HG03432 (cell line): ENCODE measurements at regions not wholly inside any gene's neighbourhood (a gene's known extent, or its start where the extent isn't known, plus 50 kb on each side); places are given as distances from the start of the nearest gene placed in this dataset.
"Not testable (repeated sequence)": the region's sequence is repeated elsewhere in the genome, so short reads cannot be mapped to it uniquely, and the experiment has no call there.

Experiments
- ATAC-seq: cut with Tn5 transposase; IDR thresholded peaks from one replicate; pipeline ENCODE4 v1.9.1; 2021; ENCODE audit warnings: mild to moderate bottlenecking, moderate library complexity; ENCODE audit not compliant: unreplicated experiment

DNA sequence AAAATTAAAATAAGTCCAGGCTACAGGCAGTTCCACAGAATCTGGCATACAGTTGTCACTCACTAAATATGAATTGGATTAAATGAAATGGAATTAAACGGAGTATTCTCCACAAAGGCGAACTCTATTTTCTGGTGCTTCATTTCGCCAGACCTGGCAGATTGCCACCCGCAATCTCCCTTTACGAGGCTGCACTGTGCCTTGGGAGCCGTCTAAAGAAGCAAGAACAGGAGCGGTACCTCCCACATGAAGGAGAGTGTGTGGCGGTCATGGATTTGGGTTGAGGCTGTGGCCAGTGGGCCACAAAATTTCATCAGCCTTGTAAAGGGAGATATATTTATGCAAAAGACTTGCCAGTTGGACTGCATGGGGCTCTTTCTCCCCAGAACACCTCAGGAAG is 151.0 kb downstream of the OSR1 start:
- ATAC-seq, result no peak

DNA sequence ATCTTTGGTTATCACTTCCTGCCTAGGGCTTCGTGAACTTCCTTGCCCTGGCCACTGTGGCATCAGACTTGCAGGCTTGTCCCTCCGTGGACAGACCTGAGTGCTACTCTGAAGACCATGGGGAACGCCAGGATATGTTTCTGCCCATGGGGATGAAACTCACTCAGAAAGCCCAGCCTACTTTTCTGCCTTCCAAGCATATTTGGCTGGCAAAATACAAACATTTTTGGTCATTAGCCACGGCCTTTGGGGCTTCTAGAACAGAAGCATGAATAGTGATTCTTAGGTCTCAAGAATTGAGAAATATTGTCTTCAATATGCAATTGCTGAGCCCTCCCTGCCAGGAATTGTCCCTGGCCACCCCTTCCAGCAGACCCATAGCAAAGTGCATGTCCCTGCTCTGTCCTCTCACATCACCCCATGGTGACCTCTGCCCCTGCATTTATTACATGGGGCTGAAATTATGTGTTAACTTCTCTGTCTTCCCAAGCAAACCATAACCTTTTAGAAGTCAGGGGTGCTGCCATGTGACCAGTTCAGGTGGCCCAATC is 152.4 kb downstream of the OSR1 start:
- no peak for ATAC-seq

DNA sequence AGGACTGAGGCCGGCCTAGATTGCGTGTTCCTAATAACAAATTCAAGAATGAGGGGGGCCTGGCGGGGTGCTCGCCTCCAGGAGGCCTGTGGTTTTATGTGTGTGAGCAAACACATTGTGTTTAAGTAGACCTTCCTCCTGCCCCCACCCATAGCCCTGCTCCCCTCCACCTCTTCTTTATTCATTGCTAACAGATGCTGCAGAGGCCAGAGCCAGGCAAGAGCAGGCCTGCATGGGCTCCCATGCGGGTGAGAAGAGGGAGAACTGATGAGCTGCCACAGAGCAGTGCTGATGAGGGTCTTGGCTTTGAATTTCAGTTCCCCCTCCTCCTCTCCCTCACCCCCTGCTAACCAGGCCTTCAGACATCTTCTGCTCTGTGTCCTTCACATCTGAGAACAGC is 154.6 kb downstream of the OSR1 start:
- no peak for ATAC-seq

DNA sequence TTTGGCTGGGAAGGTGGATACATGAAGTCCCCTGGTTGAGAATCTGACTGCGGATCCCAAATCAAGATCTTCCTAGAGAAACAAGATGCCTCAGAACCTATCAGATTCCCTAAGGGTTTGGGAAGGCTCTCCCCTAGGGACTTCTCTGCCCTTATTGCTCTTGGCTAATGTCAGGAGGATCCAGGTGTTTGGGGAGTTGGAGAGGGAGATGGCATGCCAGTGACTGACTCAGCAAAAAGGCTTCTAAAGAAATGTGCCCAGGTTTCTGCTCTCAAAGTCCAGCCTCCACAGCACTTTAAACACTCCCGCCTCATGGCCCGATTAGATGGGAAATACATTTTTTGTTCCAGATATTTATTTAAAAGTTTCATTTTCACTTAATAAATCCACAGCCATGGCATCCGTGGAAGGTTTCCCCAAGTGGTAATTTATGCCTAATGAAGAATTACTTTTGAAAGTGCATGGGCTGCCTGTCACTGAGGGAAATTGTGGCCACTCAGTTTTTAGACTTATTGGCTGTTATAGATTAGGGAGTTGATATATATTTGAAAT is 156.4 kb downstream of the OSR1 start:
- ATAC-seq, result no peak

DNA sequence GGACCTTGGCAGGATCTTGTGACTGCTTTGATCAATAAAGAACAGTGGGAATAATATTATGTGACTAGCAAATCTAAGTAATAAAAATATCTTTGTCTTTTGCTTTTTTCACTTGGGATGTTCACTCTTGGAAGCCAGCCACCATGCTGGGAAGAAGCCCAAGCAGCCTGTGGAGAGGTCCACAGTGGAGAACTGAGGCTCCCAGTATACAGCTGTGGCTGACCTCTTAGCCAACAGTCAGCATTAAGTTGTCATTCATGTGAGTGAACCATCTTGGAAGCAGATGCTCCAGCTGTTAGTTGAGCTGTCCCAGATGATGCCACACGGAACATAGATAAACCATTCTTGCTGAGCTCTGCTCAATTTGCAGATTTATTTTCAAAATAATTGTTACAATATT is 160.0 kb downstream of the OSR1 start:
- no peak for ATAC-seq

DNA sequence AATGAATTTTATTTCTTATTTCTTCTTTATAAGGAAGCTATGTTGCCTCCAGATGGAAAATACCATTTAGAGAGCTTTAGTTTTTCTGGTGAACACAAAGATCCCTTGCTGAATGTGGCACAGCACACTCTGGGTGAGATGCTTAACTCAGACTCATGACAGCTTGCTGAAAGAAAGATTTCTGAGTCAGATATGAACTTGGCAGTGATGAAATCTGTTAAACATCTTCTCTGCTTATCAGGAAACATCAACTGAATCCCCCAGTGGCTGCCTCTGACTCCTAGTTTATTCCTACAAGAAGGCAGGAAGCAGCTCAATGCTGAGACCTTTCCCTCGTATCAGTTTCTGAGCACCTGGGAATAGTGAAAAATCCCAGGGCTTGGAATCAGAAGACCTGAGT is 162.8 kb downstream of the OSR1 start:
- no peak for ATAC-seq

GRCh38 chr2:19189391-19189790 is 169.0 kb downstream of the OSR1 start:
- ATAC-seq, result no peak

DNA sequence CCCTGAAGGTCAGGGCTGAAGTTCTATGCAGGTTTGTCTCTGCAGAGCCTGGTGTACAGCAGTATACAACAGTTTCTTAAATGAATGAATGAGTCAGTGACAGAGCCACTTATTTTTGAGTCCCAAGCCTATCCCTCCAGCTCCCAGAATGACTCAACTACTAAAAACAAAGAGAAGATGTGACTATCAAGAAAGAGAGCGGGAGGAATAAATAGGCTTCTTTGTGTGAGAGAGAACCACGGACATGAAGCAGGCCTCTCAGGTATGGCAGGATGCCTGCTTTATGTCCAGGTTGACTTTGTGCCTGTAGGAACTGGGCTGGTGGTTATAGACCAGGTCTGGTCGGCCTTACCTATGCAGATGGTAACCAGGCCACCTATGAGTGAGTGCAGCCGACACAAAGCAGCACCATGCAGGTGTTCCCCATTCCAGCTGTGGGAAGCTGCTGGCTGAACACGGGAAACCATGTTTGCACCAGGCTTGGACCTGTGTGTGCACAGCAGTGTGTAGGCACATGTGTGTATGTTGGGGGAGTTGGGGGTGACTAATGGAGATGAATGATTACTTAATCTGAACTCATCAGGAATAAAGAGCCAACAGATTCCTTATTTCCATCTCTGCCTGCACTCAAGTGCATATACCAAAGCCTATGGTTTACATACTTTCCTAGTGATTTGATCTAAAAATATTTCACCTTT is 171.0 kb downstream of the OSR1 start:
- ATAC-seq, result no peak

GRCh38 chr2:19185086-19185485 is 173.3 kb downstream of the OSR1 start:
- no peak for ATAC-seq

GRCh38 chr2:19178175-19178574 is 180.2 kb downstream of the OSR1 start:
- no peak for ATAC-seq

DNA sequence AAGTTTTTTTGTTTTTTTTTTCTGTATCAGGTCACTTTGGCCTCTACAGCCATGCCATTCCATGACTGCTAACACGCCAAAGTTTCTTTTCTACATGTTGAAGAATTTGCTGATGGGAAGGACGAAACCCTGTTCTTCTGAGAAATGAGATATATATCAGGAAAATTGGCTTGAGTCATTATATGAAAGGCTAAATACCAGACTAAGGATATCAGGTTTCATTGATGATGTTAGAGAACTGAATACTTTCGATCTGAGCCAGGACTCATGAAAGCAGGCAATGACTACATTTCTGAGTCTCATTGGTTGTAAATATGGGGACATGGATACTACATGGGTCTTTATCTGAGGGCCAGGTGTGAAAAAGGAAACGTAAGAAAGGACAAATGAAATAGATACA is 181.4 kb downstream of the OSR1 start:
- ATAC-seq, result no peak

DNA sequence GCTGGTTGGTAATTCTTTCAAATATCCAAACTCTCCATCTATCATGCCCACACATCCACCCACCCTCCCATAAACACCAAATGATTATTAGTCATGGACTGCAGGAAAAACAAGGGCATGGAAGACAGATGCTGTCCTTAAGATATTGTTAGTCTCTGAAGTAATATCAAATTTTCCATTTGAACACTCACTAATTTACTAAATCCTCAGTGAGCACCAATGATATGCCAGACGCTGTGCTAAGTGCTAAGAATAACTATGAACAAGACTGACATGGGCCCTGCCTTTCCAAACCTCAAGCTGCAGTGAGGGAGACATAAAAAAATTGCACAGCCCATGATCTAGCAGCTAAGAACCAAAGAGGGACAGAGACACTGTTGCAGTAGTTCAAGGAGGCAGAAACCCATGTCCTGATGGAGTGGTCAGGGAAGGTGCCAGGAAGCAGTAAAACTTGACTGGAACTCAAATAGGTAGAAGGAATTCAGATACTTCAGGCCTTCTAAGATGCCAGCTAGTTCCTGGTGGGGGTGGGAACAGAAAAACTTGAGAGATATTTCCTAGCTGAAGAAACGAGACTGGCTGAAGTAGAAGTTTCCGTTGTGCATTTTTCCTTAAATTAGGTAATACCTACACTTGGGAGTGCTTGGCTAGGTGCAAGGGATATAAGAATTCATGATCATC is 182.1 kb downstream of the OSR1 start:
- no peak for ATAC-seq

DNA sequence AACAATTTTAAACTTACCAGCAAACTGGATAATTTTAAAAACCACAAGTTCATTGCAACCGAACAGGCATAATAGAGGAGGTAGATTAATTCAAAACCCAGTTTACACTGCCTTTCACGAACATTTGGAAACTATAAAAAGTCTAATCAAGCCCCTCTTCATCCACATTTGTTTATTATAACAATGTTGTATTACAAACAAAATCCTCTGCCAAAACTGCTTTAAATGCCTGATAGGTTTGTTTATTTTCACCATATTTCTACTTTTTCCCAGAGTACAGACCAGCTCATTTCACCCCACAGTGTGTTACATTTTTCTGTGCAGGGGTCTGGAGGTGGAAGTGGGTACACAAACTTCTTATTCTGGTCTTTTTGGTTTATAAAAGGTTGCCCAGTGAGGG is 184.2 kb downstream of the OSR1 start:
- no peak for ATAC-seq

GRCh38 chr2:19171409-19171808 is 187.0 kb downstream of the OSR1 start:
- no peak for ATAC-seq

GRCh38 chr2:19169134-19169768 is 189.2 kb downstream of the OSR1 start:
- ATAC-seq, result no peak

DNA sequence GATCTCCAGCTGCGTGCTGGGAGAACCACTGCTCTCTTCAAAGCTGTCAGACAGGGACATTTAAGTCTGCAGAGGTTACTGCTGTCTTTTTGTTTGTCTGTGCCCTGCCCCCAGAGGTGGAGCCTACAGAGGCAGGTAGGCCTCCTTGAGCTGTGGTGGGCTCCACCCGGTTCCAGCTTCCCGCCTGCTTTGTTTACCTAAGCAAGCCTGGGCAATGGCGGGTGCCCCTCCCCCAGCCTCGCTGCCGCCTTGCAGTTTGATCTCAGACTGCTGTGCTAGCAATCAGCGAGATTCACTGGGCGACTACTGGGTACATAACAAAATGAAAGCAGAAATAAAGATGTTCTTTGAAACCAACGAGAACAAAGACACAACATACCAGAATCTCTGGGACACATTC is 194.3 kb downstream of the OSR1 start:
- ATAC-seq, result not testable (repeated sequence)

DNA sequence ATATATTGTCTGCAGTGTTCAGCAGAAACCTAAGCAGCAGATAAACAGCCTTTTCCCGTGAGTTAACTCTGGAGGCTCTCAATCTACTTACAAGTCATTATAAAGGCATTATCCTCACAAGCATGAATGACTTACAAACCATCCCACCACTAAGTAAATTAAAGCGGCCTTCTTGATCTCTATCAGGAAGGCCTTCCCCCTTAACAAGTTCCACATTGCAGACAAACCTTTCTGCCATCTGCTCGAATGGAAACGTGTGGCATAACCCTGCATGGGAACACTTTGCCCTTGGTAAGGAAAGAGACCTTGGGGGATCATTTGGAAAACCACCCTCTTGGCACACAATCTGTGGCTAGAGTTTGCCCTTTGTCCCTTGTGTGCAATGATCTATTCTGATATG is 199.5 kb downstream of the OSR1 start:
- no peak for ATAC-seq

DNA sequence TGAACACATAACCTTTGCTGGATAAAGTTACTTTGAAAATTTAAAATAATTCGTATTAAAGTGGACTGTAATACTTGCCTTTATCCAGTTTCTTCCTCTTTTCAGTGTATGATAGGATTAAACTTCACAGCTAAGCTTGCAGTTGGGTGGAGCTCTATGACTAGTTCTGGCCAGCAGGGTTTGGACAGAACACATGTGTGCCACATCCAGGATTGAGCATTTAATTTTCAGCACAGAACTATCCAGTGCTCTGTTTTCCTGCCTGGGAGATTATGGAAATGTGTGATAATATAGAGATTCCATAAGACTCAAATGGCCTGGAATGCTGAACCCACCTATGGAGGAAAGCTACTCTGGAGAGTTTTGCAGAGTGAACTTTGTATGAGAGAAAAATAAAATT is 200.2 kb downstream of the OSR1 start:
- no peak for ATAC-seq

- no peak for ATAC-seq
Measured at GRCh38 chr2:19156646-19157045, 201.8 kb downstream of the OSR1 start.

- ATAC-seq, result no peak
Measured at GRCh38 chr2:19150726-19151125, 207.7 kb downstream of the OSR1 start.

GRCh38 chr2:19146867-19147266 is 211.6 kb downstream of the OSR1 start:
- no peak for ATAC-seq
